Right lobe of liver (tissue), 4 donors: ENCODE measurements at regions not wholly inside any gene's neighbourhood (a gene's known extent, or its start where the extent isn't known, plus 50 kb on each side); places are given as distances from the start of the nearest gene placed in this dataset.

Experiments used
- POLR2A ChIP-seq: fragments of 450-650 bp; IDR thresholded peaks from one replicate; pipeline ENCODE4 v1.6.1; 2017; ENCODE audit warnings: antibody characterized with exemption, mild to moderate bottlenecking
- TF ChIP-seq, protein P1 (sequence below), 4 donors: fragments of 200-600 bp in 3 of 4; fragments of 450-650 bp in 1 of 4; IDR thresholded peaks; one replicate each; pipeline versions ENCODE4 v1.5.1 to v1.8.0; 2016 to 2022; ENCODE audit warnings: antibody characterized with exemption in 4 of 4, mild to moderate bottlenecking in 2 of 4
- donor health status: DM: no; HTN: no; CAD: no.
- donor health status: DM: no; HTN: no; CAD: no.
- donor health status: DM: no; HTN: yes; CAD: no.

DNA sequence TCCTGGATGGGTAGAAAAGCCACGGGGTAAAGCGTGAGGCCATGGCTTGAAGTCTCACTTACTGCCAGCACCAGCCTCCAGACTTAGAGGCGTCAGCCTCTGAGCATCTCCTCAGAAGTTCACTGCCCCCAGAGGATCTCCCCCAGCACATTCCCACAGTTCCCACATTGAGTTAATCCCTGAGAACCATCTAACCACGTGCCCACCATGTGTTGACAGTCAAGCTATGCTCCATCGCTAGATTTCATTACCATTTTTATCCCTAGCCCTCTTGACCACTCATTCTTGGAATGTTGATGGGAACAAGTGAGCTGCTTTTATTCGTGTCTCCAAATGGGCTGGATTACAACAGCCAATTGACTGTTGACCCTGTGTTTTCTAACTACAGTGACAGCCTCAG is 283.3 kb upstream of the IRX1 start:
- no peak for TF ChIP-seq POLR2A
- TF ChIP-seq, protein P1, sequence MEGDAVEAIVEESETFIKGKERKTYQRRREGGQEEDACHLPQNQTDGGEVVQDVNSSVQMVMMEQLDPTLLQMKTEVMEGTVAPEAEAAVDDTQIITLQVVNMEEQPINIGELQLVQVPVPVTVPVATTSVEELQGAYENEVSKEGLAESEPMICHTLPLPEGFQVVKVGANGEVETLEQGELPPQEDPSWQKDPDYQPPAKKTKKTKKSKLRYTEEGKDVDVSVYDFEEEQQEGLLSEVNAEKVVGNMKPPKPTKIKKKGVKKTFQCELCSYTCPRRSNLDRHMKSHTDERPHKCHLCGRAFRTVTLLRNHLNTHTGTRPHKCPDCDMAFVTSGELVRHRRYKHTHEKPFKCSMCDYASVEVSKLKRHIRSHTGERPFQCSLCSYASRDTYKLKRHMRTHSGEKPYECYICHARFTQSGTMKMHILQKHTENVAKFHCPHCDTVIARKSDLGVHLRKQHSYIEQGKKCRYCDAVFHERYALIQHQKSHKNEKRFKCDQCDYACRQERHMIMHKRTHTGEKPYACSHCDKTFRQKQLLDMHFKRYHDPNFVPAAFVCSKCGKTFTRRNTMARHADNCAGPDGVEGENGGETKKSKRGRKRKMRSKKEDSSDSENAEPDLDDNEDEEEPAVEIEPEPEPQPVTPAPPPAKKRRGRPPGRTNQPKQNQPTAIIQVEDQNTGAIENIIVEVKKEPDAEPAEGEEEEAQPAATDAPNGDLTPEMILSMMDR (IDR thresholded peaks at IDR 0.05), result no peak
